Keratinocyte (primary cell): ENCODE measurements at regions not wholly inside any gene's neighbourhood (a gene's known extent, or its start where the extent isn't known, plus 50 kb on each side); places are given as distances from the start of the nearest gene placed in this dataset.
A peak's percentile ranks its signal among the peaks of the same experiment; 100 is the strongest.

ENCODE experiments used
- DNase-seq: peaks from one replicate; pipeline ENCODE4 v3.0.0-alpha.2; 2011; ENCODE audit warnings: low read depth, missing footprints, low spot score
- FAIRE-seq: peaks from 2 replicates; lab custom pipeline; 2011; peaks lifted over from hg19 to GRCh38; lab: Jason Lieb, UNC
- H2AFZ ChIP-seq: 2 replicates; pipeline ENCODE4 v1.6.0; 2012; ENCODE audit warnings: low read length, control low read depth, inconsistent platforms; ENCODE audit not compliant: control insufficient read depth
- H3K27ac ChIP-seq: 2 replicates; pipeline ENCODE4 v1.5.1; 2011; ENCODE audit warnings: low read length; ENCODE audit not compliant: control insufficient read depth, insufficient read depth
- H3K27me3 ChIP-seq: 3 replicates; pipeline ENCODE4 v1.6.0; 2011; ENCODE audit warnings: low read length; ENCODE audit not compliant: control insufficient read depth, insufficient read depth; ENCODE audit errors: extremely low read depth
- H3K36me3 ChIP-seq, 2 experiments: 2 replicates in 1 of 2; 3 replicates in 1 of 2; pipeline ENCODE4 v1.5.1; 2011; ENCODE audit warnings: low read length in 2 of 2, mild to moderate bottlenecking in 1 of 2; ENCODE audit not compliant: control insufficient read depth in 2 of 2, insufficient read depth in 2 of 2; ENCODE audit errors: extremely low read depth in 1 of 2
- H3K4me1 ChIP-seq: 3 replicates; pipeline ENCODE4 v1.5.1; 2011; ENCODE audit warnings: low read length; ENCODE audit not compliant: control insufficient read depth, insufficient read depth; ENCODE audit errors: extremely low read depth
- H3K4me2 ChIP-seq: 3 replicates; pipeline ENCODE4 v1.6.0; 2011; ENCODE audit warnings: low read depth, low read length; ENCODE audit not compliant: control insufficient read depth, insufficient read depth; ENCODE audit errors: extremely low read depth
- H3K4me3 ChIP-seq, 3 experiments: fragments of 200-600 bp in 1 of 3; sonication (generic) in 1 of 3; 2 replicates in 2 of 3; 3 replicates in 1 of 3; pipeline ENCODE4 v1.5.1; 2011 to 2016; ENCODE audit warnings: low read length in 3 of 3, mild to moderate bottlenecking in 3 of 3, control low read depth in 2 of 3, inconsistent platforms in 1 of 3, low read depth in 1 of 3, mixed read lengths in 1 of 3, mixed run types in 1 of 3, moderate library complexity in 1 of 3; ENCODE audit not compliant: control insufficient read depth in 2 of 3, insufficient read depth in 2 of 3; ENCODE audit errors: extremely low read depth in 1 of 3
- H3K79me2 ChIP-seq: 2 replicates; pipeline ENCODE4 v1.6.0; 2012; ENCODE audit warnings: low read length; ENCODE audit not compliant: control insufficient read depth, insufficient read depth
- H3K9ac ChIP-seq: 3 replicates; pipeline ENCODE4 v1.6.0; 2011; ENCODE audit warnings: low read length; ENCODE audit not compliant: control insufficient read depth, insufficient read depth; ENCODE audit errors: extremely low read depth
- H3K9me1 ChIP-seq: 3 replicates; pipeline ENCODE4 v1.6.0; 2011; ENCODE audit warnings: low read length; ENCODE audit not compliant: control insufficient read depth, insufficient read depth; ENCODE audit errors: extremely low read depth
- H3K9me3 ChIP-seq: 2 replicates; pipeline ENCODE4 v1.5.1; 2012; ENCODE audit warnings: low read depth, low read length; ENCODE audit not compliant: control insufficient read depth
- H4K20me1 ChIP-seq: 3 replicates; pipeline ENCODE4 v1.6.0; 2011; ENCODE audit warnings: low read length; ENCODE audit not compliant: control insufficient read depth, insufficient read depth; ENCODE audit errors: extremely low read depth
- CTCF ChIP-seq, 3 experiments: IDR thresholded peaks in 1 of 3; conservative IDR thresholded peaks in 1 of 3; optimal IDR thresholded peaks in 1 of 3; 2 replicates in 2 of 3; 3 replicates in 1 of 3; pipeline versions ENCODE3 to v1.5.1; 2011; ENCODE audit warnings: low read length in 3 of 3, mild to moderate bottlenecking in 3 of 3, moderate library complexity in 2 of 3, control low read depth in 1 of 3, inconsistent platforms in 1 of 3; ENCODE audit not compliant: insufficient read depth in 2 of 3; ENCODE audit errors: extremely low read depth in 1 of 3
- EZH2 ChIP-seq: IDR thresholded peaks from one replicate; pipeline ENCODE4 v1.6.1; 2012; ENCODE audit warnings: inconsistent platforms, mild to moderate bottlenecking, low read length, moderate library complexity
- dilution Hi-C: fragments of 300-500 bp; cut with MboI; formaldehyde crosslinking; loops from one replicate; pipeline ENCODE4 v1.7.0; 2020; ENCODE audit warnings: low sequenced_read_pairs; ENCODE audit not compliant: extremely low pct_ligation_motif_present

DNA sequence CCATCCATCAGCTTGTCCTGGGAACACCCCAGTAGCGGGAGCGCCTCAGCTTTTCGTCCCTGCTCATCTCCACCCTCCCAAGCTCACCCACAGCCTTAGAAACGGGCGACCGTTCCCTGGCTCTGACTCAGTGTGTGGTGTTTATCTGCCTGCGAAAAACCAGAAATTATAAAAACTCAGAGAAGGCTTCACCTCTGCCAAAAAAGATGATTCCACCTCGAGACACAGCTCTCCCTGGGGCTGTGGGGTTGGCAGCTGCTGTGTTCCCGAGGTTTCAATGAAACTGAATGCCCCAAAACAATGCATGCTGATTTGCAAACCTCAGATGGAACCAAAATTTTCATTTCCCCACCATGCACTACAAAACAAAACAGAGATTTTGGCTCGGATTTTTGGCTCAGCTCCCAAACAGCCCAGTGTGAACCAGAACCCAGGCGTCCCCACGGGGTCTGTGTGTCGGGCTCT, 62.4 kb upstream of the MED9 start:
- peak overlapping the region; percentile 16 to 28 (median 17) for H3K4me3 ChIP-seq
- peak overlapping the region; percentile 73 for H3K27ac ChIP-seq
- H3K27me3 ChIP-seq, result no peaks in the 10 kb centered on the region
- FAIRE-seq (peak; percentile 73), DNase-seq (no peak)
- H3K4me2 ChIP-seq, result peak overlapping the region; percentile 58
- no peaks in the 10 kb centered on the region for H3K79me2 ChIP-seq
- peak overlapping the region; percentile 79 for H3K9ac ChIP-seq
- no peaks in the 10 kb centered on the region for H3K36me3 ChIP-seq
- peak overlapping the region; percentile 73 for H2AFZ ChIP-seq
- TF ChIP-seq EZH2, result no peak
- TF ChIP-seq CTCF (optimal IDR thresholded peaks at IDR 0.05 in 1 of 3, IDR thresholded peaks at IDR 0.05 in 1 of 3, conservative IDR thresholded peaks at IDR 0.05 in 1 of 3; ENCODE audit: extremely low read depth in 1 of 3, insufficient read depth in 2 of 3, low read length in 3 of 3), result no peak
- H4K20me1 ChIP-seq, result no peaks in the 10 kb centered on the region
- H3K9me3 ChIP-seq, result no peaks in the 10 kb centered on the region
- no peaks in the 10 kb centered on the region for H3K9me1 ChIP-seq
- dilution Hi-C loops, result no loop called here
- H3K4me1 ChIP-seq, result peaks cover 37% of the 10 kb centered on the region

- Histone ChIP-seq H2AFZ (no peak overlapping the region), H4K20me1 (no peaks in the 10 kb centered on the region), H3K9me1 (no peaks in the 10 kb centered on the region), H3K4me1 (peaks cover 37% of the 10 kb centered on the region), H3K27ac (peak overlapping the region; percentile 73), H3K9me3 (no peaks in the 10 kb centered on the region), H3K36me3 (no peaks in the 10 kb centered on the region), H3K9ac (peak overlapping the region; percentile 79), H3K27me3 (no peaks in the 10 kb centered on the region), H3K4me2 (peak overlapping the region; percentile 58), H3K4me3 (no peak overlapping the region), H3K79me2 (no peaks in the 10 kb centered on the region)
- DNase-seq (no peak), FAIRE-seq (no peak)
- no peak for TF ChIP-seq CTCF (optimal IDR thresholded peaks at IDR 0.05 in 1 of 3, IDR thresholded peaks at IDR 0.05 in 1 of 3, conservative IDR thresholded peaks at IDR 0.05 in 1 of 3; ENCODE audit: extremely low read depth in 1 of 3, insufficient read depth in 2 of 3, low read length in 3 of 3)
- no peak for TF ChIP-seq EZH2
- dilution Hi-C loops, result no loop called here
These were observed 61.8 kb upstream of the MED9 start for GRCh38 chr17:17415006-17415405.
